Activated CD4-positive, alpha-beta T cell treated with anti-CD3 and anti-CD28 coated beads, Interleukin-2, Interleukin-4, amounts not matched to agents 100 ng/mL and 50 ng/mL, durations not matched to agents 16 hours and 8 hours (primary cell): ENCODE measurements at regions not wholly inside any gene's neighbourhood (a gene's known extent, or its start where the extent isn't known, plus 50 kb on each side); places are given as distances from the start of the nearest gene placed in this dataset.
"Not testable (repeated sequence)": the region's sequence is repeated elsewhere in the genome, so short reads cannot be mapped to it uniquely, and the experiment has no call there.

Experiments used
- DNase-seq: peaks from one replicate; pipeline ENCODE4 v3.0.0-alpha.2; 2020; ENCODE audit warnings: low spot score

GRCh38 chr13:42373048-42373812, 101.3 kb downstream of the AKAP11 start:
- no peak for DNase-seq

- no peak for DNase-seq
These were observed 103.7 kb downstream of the AKAP11 start for GRCh38 chr13:42375663-42376062.

- peak; percentile 92 for DNase-seq
These were observed 105.9 kb downstream of the AKAP11 start for GRCh38 chr13:42377640-42378382.

GRCh38 chr13:42378383-42378780, 106.4 kb downstream of the AKAP11 start:
- peak; percentile 36 for DNase-seq

GRCh38 chr13:42379241-42379640, 107.3 kb downstream of the AKAP11 start:
- DNase-seq = no peak

GRCh38 chr13:42380420-42381164, 108.6 kb downstream of the AKAP11 start:
- no peak for DNase-seq

GRCh38 chr13:42381165-42381425, 109.1 kb downstream of the AKAP11 start:
- DNase-seq = no peak

GRCh38 chr13:42381426-42381825, 109.5 kb downstream of the AKAP11 start:
- not testable (repeated sequence) for DNase-seq

- DNase-seq = no peak
These were observed 111.1 kb downstream of the AKAP11 start for GRCh38 chr13:42383025-42383424.

- DNase-seq = no peak
These were observed 112.3 kb downstream of the AKAP11 start for GRCh38 chr13:42384265-42384664.

GRCh38 chr13:42388326-42388725, 116.4 kb downstream of the AKAP11 start:
- no peak for DNase-seq

GRCh38 chr13:42389041-42389440, 117.1 kb downstream of the AKAP11 start:
- no peak for DNase-seq

- no peak for DNase-seq
These were observed 120.2 kb downstream of the AKAP11 start for GRCh38 chr13:42392180-42392579.

- peak; percentile 80 for DNase-seq
These were observed 121.0 kb downstream of the AKAP11 start for GRCh38 chr13:42392716-42393572.

GRCh38 chr13:42393573-42394360, 121.8 kb downstream of the AKAP11 start:
- peak; percentile 39 for DNase-seq

GRCh38 chr13:42394361-42394708, 122.4 kb downstream of the AKAP11 start:
- DNase-seq = peak; percentile 23

- DNase-seq = peak; percentile 57
These were observed 122.7 kb downstream of the AKAP11 start for GRCh38 chr13:42394711-42395085.

GRCh38 chr13:42395086-42395821, 123.3 kb downstream of the AKAP11 start:
- DNase-seq = peak; percentile 48

GRCh38 chr13:42396501-42396900, 124.5 kb downstream of the AKAP11 start:
- DNase-seq = peak; percentile 83

GRCh38 chr13:42396901-42397655, 125.1 kb downstream of the AKAP11 start:
- DNase-seq = peak; percentile 57
